ENCODE measurements at regions not wholly inside any gene's neighbourhood (a gene's known extent, or its start where the extent isn't known, plus 50 kb on each side); places are given as distances from the start of the nearest gene placed in this dataset.

DNA sequence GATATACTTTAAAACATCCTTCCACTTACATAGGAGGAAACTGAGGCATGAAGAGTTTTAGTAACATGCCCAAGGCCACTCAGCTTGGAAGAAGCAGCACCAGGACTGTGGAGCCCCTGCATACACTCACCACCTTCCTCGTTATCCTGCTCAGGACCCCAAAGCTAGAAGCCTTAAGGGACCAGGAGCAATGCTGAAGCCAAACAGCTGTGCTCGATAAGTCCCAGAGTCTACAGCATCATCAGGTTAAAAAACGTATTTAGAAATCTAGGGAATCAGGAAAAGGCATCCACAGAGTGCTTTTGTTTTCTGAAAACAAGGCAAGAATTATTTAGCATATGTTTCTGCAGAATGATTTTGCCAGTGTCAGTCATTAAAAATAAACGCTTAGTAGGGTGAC, 301.7 kb upstream of the ESRRG start:
- Histone ChIP-seq H3K9ac (ENCODE audit: insufficient read depth in 1 of 2, low read depth in 2 of 2, low read length in 2 of 2) (no peak overlapping the region), H3K9me3 (replicated peaks; ENCODE audit: control insufficient read depth, insufficient read depth, low read depth, low read length) (no peaks in the 10 kb centered on the region; the same call in 1 of the 2 replicates), H3K79me2 (ENCODE audit: control insufficient read depth, insufficient read depth, low read length) (no peaks in the 10 kb centered on the region), H3K27me3 (ENCODE audit: control insufficient read depth in 2 of 2, insufficient read depth in 2 of 2, low read length in 2 of 2) (no peaks in the 10 kb centered on the region), H3K36me3 (ENCODE audit: control insufficient read depth, insufficient read depth, low read length) (no peaks in the 10 kb centered on the region), H3K4me3 (no peak overlapping the region), H3K4me2 (ENCODE audit: insufficient read depth, low read length) (no peak overlapping the region), H3K27ac (ENCODE audit: extremely low read depth, low read depth, low read length) (no peak overlapping the region), H4K20me1 (replicated peaks; ENCODE audit: control insufficient read depth, insufficient read depth, low read length) (no peaks in the 10 kb centered on the region), H2AFZ (ENCODE audit: low read depth, low read length) (no peak overlapping the region), H3K4me1 (replicated peaks in 1 of 2; ENCODE audit: control insufficient read depth in 2 of 2, insufficient read depth in 2 of 2, low read length in 2 of 2) (no peaks in the 10 kb centered on the region), H3K9me1 (ENCODE audit: control insufficient read depth, insufficient read depth, low read length) (no peaks in the 10 kb centered on the region)
- in situ Hi-C loops (cut with MboI): no loop called here
- BruUV-seq (replicated peaks): no TSS peak
- intact Hi-C loops (cut with micrococcal nuclease): no loop called here
- ChIA-PET POLR2A (no interaction called here), CTCF (ENCODE audit: low intra/inter-chr PET ratio) (no interaction called here)
- no peak for FAIRE-seq
- no peak for DNase-seq (ENCODE audit: extremely low read depth in 1 of 4, low spot score in 3 of 4)
- 0% methylated on average over 4 of the region's 4 CpGs for WGBS (ENCODE audit: insufficient coverage, low coverage, missing lambda C conversion rate)
- ATAC-seq: no peak
- TF ChIP-seq FOXA3 (CRISPR knock-in tag; conservative IDR thresholded peaks at IDR 0.05 in 1 of 2, IDR thresholded peaks at IDR 0.05 in 1 of 2): no peak
- TF ChIP-seq, protein P1, sequence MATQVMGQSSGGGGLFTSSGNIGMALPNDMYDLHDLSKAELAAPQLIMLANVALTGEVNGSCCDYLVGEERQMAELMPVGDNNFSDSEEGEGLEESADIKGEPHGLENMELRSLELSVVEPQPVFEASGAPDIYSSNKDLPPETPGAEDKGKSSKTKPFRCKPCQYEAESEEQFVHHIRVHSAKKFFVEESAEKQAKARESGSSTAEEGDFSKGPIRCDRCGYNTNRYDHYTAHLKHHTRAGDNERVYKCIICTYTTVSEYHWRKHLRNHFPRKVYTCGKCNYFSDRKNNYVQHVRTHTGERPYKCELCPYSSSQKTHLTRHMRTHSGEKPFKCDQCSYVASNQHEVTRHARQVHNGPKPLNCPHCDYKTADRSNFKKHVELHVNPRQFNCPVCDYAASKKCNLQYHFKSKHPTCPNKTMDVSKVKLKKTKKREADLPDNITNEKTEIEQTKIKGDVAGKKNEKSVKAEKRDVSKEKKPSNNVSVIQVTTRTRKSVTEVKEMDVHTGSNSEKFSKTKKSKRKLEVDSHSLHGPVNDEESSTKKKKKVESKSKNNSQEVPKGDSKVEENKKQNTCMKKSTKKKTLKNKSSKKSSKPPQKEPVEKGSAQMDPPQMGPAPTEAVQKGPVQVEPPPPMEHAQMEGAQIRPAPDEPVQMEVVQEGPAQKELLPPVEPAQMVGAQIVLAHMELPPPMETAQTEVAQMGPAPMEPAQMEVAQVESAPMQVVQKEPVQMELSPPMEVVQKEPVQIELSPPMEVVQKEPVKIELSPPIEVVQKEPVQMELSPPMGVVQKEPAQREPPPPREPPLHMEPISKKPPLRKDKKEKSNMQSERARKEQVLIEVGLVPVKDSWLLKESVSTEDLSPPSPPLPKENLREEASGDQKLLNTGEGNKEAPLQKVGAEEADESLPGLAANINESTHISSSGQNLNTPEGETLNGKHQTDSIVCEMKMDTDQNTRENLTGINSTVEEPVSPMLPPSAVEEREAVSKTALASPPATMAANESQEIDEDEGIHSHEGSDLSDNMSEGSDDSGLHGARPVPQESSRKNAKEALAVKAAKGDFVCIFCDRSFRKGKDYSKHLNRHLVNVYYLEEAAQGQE (IDR thresholded peaks at IDR 0.05; ENCODE audit: borderline replicate concordance): no peak
- TF ChIP-seq, protein P1 (CRISPR knock-in tag; IDR thresholded peaks at IDR 0.05; ENCODE audit: low read depth): no peak
- TF ChIP-seq NR4A1 (CRISPR knock-in tag; IDR thresholded peaks at IDR 0.05): no peak
- no peak for TF ChIP-seq NR4A1 (tag; IDR thresholded peaks at IDR 0.05)
- no peak for TF ChIP-seq BRF1 (IDR thresholded peaks at IDR 0.05; ENCODE audit: borderline replicate concordance, extremely low read depth, insufficient read length)
- TF ChIP-seq ADNP (tag; IDR thresholded peaks at IDR 0.05): no peak
- TF ChIP-seq TRIM24 (IDR thresholded peaks at IDR 0.05): no peak
- TF ChIP-seq, protein P2, sequence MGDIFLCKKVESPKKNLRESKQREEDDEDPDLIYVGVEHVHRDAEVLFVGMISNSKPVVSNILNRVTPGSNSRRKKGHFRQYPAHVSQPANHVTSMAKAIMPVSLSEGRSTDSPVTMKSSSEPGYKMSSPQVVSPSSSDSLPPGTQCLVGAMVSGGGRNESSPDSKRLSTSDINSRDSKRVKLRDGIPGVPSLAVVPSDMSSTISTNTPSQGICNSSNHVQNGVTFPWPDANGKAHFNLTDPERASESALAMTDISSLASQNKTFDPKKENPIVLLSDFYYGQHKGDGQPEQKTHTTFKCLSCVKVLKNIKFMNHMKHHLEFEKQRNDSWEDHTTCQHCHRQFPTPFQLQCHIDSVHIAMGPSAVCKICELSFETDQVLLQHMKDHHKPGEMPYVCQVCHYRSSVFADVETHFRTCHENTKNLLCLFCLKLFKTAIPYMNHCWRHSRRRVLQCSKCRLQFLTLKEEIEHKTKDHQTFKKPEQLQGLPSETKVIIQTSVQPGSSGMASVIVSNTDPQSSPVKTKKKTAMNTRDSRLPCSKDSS (IDR thresholded peaks at IDR 0.05; ENCODE audit: low read depth, partially characterized antibody): no peak
- TF ChIP-seq KLF10 (CRISPR knock-in tag; IDR thresholded peaks at IDR 0.05): no peak
- TF ChIP-seq MBD2 (IDR thresholded peaks at IDR 0.05; ENCODE audit: borderline replicate concordance, low read depth): no peak
- TF ChIP-seq, protein P3, sequence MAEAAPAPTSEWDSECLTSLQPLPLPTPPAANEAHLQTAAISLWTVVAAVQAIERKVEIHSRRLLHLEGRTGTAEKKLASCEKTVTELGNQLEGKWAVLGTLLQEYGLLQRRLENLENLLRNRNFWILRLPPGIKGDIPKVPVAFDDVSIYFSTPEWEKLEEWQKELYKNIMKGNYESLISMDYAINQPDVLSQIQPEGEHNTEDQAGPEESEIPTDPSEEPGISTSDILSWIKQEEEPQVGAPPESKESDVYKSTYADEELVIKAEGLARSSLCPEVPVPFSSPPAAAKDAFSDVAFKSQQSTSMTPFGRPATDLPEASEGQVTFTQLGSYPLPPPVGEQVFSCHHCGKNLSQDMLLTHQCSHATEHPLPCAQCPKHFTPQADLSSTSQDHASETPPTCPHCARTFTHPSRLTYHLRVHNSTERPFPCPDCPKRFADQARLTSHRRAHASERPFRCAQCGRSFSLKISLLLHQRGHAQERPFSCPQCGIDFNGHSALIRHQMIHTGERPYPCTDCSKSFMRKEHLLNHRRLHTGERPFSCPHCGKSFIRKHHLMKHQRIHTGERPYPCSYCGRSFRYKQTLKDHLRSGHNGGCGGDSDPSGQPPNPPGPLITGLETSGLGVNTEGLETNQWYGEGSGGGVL (CRISPR knock-in tag; IDR thresholded peaks at IDR 0.05): no peak
- TF ChIP-seq CXXC5 (CRISPR knock-in tag; IDR thresholded peaks at IDR 0.05): no peak
